K562 (cell line): ENCODE measurements at regions not wholly inside any gene's neighbourhood (a gene's known extent, or its start where the extent isn't known, plus 50 kb on each side); places are given as distances from the start of the nearest gene placed in this dataset.

Experiments used
- ATAC-seq: fragments of 200-7000 bp; cut with Tn5 transposase; 3 replicates; pipeline ENCODE4 v1.9.1; 2020; ENCODE audit warnings: moderate library complexity
- BruUV-seq: library from RNA; stranded (reverse); fragments of 400-500 nt; replicated peaks from 2 replicates; lab custom pipeline; 2021; lab: Mats Ljungman, UMichigan
- CTCF ChIA-PET: fragments of 300-600 bp; formaldehyde crosslinking; extraction: SDS; loops from one replicate; lab custom pipeline; 2021; ENCODE audit warnings: low intra/inter-chr PET ratio; lab: Yijun Ruan, JAX
- POLR2A ChIA-PET: fragments of 300-600, 350-650 bp; sonication (Branson Sonifier 250); formaldehyde crosslinking; extraction: SDS; loops from one replicate; lab custom pipeline; 2021; ENCODE audit warnings: antibody characterized with exemption, inconsistent platforms; lab: Yijun Ruan, JAX
- DNase-seq, 4 experiments: peaks; one replicate each; pipeline versions ENCODE4 v3.0.0 to v3.0.0-alpha.2; 2011 to 2018; ENCODE audit warnings: low spot score in 3 of 4, mixed read lengths in 3 of 4; ENCODE audit errors: extremely low read depth in 1 of 4
- FAIRE-seq: peaks from 2 replicates; lab custom pipeline; 2011; peaks lifted over from hg19 to GRCh38; lab: Jason Lieb, UNC
- H2AFZ ChIP-seq: 2 replicates; pipeline ENCODE4 v1.6.0; 2011; ENCODE audit warnings: low read depth, low read length, control low read depth, inconsistent platforms
- H3K27ac ChIP-seq: fragments of 200-600 bp; 3 replicates; pipeline ENCODE4 v1.8.0; 2011; ENCODE audit warnings: low read depth, mild to moderate bottlenecking, control low read depth, inconsistent platforms, low read length, moderate library complexity, mixed read lengths; ENCODE audit errors: extremely low read depth
- H3K27me3 ChIP-seq, 2 experiments: fragments of 300-600 bp in 1 of 2; 2 replicates in 1 of 2; 3 replicates in 1 of 2; pipeline versions ENCODE4 v1.6.0 to v1.8.0; 2011; ENCODE audit warnings: inconsistent platforms in 2 of 2, low read length in 2 of 2, mild to moderate bottlenecking in 1 of 2, mixed read lengths in 1 of 2, moderate library complexity in 1 of 2; ENCODE audit not compliant: control insufficient read depth in 2 of 2, insufficient read depth in 2 of 2
- H3K36me3 ChIP-seq: fragments of 300-600 bp; 3 replicates; pipeline ENCODE4 v1.8.0; 2011; ENCODE audit warnings: mild to moderate bottlenecking, low read length, inconsistent platforms; ENCODE audit not compliant: control insufficient read depth, insufficient read depth
- H3K4me1 ChIP-seq, 2 experiments: fragments of 200-600 bp in 1 of 2; replicated peaks in 1 of 2; 2 replicates in 1 of 2; 3 replicates in 1 of 2; pipeline versions ENCODE4 v1.5.1 to v1.8.0; 2011; ENCODE audit warnings: inconsistent platforms in 2 of 2, low read length in 2 of 2, mild to moderate bottlenecking in 1 of 2, mixed read lengths in 1 of 2, moderate library complexity in 1 of 2; ENCODE audit not compliant: control insufficient read depth in 2 of 2, insufficient read depth in 2 of 2
- H3K4me2 ChIP-seq: 2 replicates; pipeline ENCODE4 v1.6.1; 2011; ENCODE audit warnings: low read length, control low read depth, inconsistent platforms, mixed read lengths; ENCODE audit not compliant: insufficient read depth
- H3K4me3 ChIP-seq: fragments of 200-600 bp; sonication (generic), shearing (Covaris generic); 2 replicates; pipeline ENCODE4 v1.5.1; 2016; ENCODE audit warnings: control low read depth, inconsistent platforms
- H3K79me2 ChIP-seq: fragments of 200-600 bp; 3 replicates; pipeline ENCODE4 v1.8.0; 2011; ENCODE audit warnings: low read length, inconsistent platforms; ENCODE audit not compliant: control insufficient read depth, insufficient read depth
- H3K9ac ChIP-seq, 2 experiments: 2 replicates each; pipeline versions ENCODE4 v1.6.0 to v1.6.1; 2011; ENCODE audit warnings: low read depth in 2 of 2, low read length in 2 of 2, control low read depth in 1 of 2, inconsistent platforms in 1 of 2, mild to moderate bottlenecking in 1 of 2, mixed read lengths in 1 of 2; ENCODE audit not compliant: insufficient read depth in 1 of 2
- H3K9me1 ChIP-seq: one replicate; pipeline ENCODE4 v1.6.0; 2011; ENCODE audit warnings: inconsistent platforms, mild to moderate bottlenecking, low read length, moderate library complexity; ENCODE audit not compliant: control insufficient read depth, insufficient read depth
- H3K9me3 ChIP-seq: replicated peaks from 2 replicates; pipeline ENCODE4 v1.5.1; 2011; ENCODE audit warnings: low read depth, low read length, inconsistent platforms; ENCODE audit not compliant: control insufficient read depth, insufficient read depth
- H4K20me1 ChIP-seq: replicated peaks from 2 replicates; pipeline ENCODE4 v1.6.1; 2011; ENCODE audit warnings: low read length, inconsistent platforms, mixed read lengths; ENCODE audit not compliant: control insufficient read depth, insufficient read depth
- CTCF ChIP-seq, 3 experiments: IDR thresholded peaks in 2 of 3; conservative IDR thresholded peaks in 1 of 3; 2 replicates each; pipeline ENCODE4 v1.5.1; 2011 to 2012; ENCODE audit warnings: low read length in 3 of 3, mild to moderate bottlenecking in 3 of 3, control low read depth in 2 of 3, improper control_type of control experiment in 1 of 3, inconsistent platforms in 1 of 3, low read depth in 1 of 3, mixed read lengths in 1 of 3, moderate library complexity in 1 of 3; ENCODE audit not compliant: insufficient read depth in 2 of 3
- CXXC5 ChIP-seq: fragments of 250-450 bp; sonication (Bioruptor Pico); IDR thresholded peaks from 2 replicates; pipeline ENCODE4 v1.8.0; 2022; ENCODE audit warnings: inconsistent platforms, mild to moderate bottlenecking, moderate library complexity
- E4F1 ChIP-seq: fragments of 250-450 bp; sonication (Bioruptor Pico); IDR thresholded peaks from 2 replicates; pipeline ENCODE4 v1.5.0; 2021; ENCODE audit warnings: mild to moderate bottlenecking, borderline replicate concordance
- GABPA ChIP-seq: fragments of 200-800 bp; sonication (Bioruptor generic); conservative IDR thresholded peaks from 2 replicates; pipeline ENCODE4 v1.6.1; 2016; ENCODE audit warnings: low read depth, missing genetic modification characterization, missing compliant biosample characterization
- HDAC3 ChIP-seq: fragments of 450-650 bp; IDR thresholded peaks from 2 replicates; pipeline ENCODE4 v1.6.1; 2018; ENCODE audit warnings: borderline replicate concordance, mild to moderate bottlenecking, moderate library complexity; ENCODE audit not compliant: partially characterized antibody
- MAFG ChIP-seq: fragments of 450-650 bp; conservative IDR thresholded peaks from 2 replicates; pipeline ENCODE4 v1.6.1; 2016; ENCODE audit warnings: missing genetic modification characterization, missing compliant biosample characterization
- NR2C1 ChIP-seq, 2 experiments: fragments of 450-650 bp; IDR thresholded peaks; 2 replicates each; pipeline ENCODE4 v1.6.1; 2017; ENCODE audit warnings: mild to moderate bottlenecking in 2 of 2, antibody characterized with exemption in 1 of 2, inconsistent platforms in 1 of 2, missing compliant biosample characterization in 1 of 2, missing genetic modification characterization in 1 of 2
- PHB ChIP-seq: fragments of 250-450 bp; sonication (Bioruptor Pico); IDR thresholded peaks from 2 replicates; pipeline ENCODE4 v1.5.0; 2021
- ZKSCAN1 ChIP-seq: fragments of 150-350 bp; IDR thresholded peaks from 2 replicates; pipeline ENCODE4 v1.6.1; 2016; ENCODE audit warnings: low read depth, low read length
- WGBS: fragments of 100-300 bp; shearing (Covaris generic); methylation state at CpG from one replicate; pipeline ENCODE4 v1.1.6; 2016; ENCODE audit warnings: low coverage, mixed read lengths; ENCODE audit not compliant: insufficient coverage; ENCODE audit errors: missing lambda C conversion rate; 5-methylcytosine and 5-hydroxymethylcytosine counted together
- in situ Hi-C: fragments of 300-500 bp; cut with MboI; formaldehyde crosslinking; loops from 4 replicates; pipeline ENCODE4 v1.15.0; 2018; ENCODE audit warnings: inconsistent platforms, mixed read lengths
- intact Hi-C: fragments of 100-400 bp; cut with micrococcal nuclease; formaldehyde crosslinking; loops from 2 replicates; pipeline ENCODE4 v1.14.2; 2022
- TF ChIP-seq, protein P1 (sequence below), 2 experiments: fragments of 450-650 bp; IDR thresholded peaks; 2 replicates each; pipeline ENCODE4 v1.6.1; 2018; ENCODE audit warnings: mild to moderate bottlenecking in 2 of 2, low read depth in 1 of 2; ENCODE audit not compliant: partially characterized antibody in 2 of 2
- TF ChIP-seq, protein P2 (sequence below): fragments of 450-650 bp; formaldehyde crosslinking; conservative IDR thresholded peaks from 2 replicates; pipeline ENCODE4 v1.4.0; 2022; ENCODE audit warnings: mild to moderate bottlenecking, missing genetic modification characterization

GRCh38 chr14:48876806-48877340 lies 709.3 kb downstream of the RPS29 start (continued):
- TF ChIP-seq HDAC3 (no peak), GABPA (tag) (no peak), CXXC5 (CRISPR knock-in tag) (no peak), MAFG (tag) (no peak), ZKSCAN1 (no peak)

DNA sequence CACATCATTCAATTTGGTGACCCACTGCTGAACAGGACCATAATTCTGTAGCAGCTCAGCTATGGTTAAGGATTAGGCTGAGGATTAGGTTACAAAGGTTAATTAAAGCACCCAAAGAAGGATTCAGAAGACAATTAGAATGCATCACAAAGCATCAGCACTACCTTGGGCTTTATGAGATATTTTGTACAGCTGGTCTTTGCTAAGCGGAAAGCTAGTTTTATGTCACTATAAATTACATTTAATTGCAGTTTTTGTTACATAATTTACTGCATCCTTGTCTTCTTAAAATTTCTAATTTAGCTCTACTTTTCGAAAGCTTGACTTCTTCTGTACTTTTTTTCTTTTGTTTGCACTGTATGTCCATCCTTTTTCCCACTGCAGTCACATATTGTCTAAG lies 711.5 kb downstream of the RPS29 start:
- Histone ChIP-seq H3K36me3 (no peaks in the 10 kb centered on the region), H3K4me3 (no peak overlapping the region), H4K20me1 (no peaks in the 10 kb centered on the region), H3K9ac (no peak overlapping the region), H3K79me2 (no peaks in the 10 kb centered on the region), H3K4me2 (no peak overlapping the region), H3K4me1 (no peaks in the 10 kb centered on the region), H3K9me1 (no peaks in the 10 kb centered on the region), H2AFZ (no peak overlapping the region), H3K27ac (no peak overlapping the region), H3K9me3 (no peaks in the 10 kb centered on the region), H3K27me3 (no peaks in the 10 kb centered on the region)
- CTCF ChIA-PET: no interaction called here
- BruUV-seq: no TSS peak
- in situ Hi-C loops (no loop called here), intact Hi-C loops (no loop called here)
- POLR2A ChIA-PET: no interaction called here
- FAIRE-seq: no peak
- no peak for DNase-seq
- WGBS: 0% methylated on average over 2 of the region's 2 CpGs
- no peak for ATAC-seq
- TF ChIP-seq CTCF (IDR thresholded peaks at IDR 0.05 in 2 of 3, conservative IDR thresholded peaks at IDR 0.05 in 1 of 3; ENCODE audit: insufficient read depth in 2 of 3, low read depth in 1 of 3, low read length in 3 of 3) (no peak), PHB (CRISPR knock-in tag) (no peak), NR2C1 (IDR thresholded peaks at IDR 0.05) (no peak), NR2C1 (tag; IDR thresholded peaks at IDR 0.05) (no peak), E4F1 (CRISPR knock-in tag) (no peak)
- TF ChIP-seq, protein P1, sequence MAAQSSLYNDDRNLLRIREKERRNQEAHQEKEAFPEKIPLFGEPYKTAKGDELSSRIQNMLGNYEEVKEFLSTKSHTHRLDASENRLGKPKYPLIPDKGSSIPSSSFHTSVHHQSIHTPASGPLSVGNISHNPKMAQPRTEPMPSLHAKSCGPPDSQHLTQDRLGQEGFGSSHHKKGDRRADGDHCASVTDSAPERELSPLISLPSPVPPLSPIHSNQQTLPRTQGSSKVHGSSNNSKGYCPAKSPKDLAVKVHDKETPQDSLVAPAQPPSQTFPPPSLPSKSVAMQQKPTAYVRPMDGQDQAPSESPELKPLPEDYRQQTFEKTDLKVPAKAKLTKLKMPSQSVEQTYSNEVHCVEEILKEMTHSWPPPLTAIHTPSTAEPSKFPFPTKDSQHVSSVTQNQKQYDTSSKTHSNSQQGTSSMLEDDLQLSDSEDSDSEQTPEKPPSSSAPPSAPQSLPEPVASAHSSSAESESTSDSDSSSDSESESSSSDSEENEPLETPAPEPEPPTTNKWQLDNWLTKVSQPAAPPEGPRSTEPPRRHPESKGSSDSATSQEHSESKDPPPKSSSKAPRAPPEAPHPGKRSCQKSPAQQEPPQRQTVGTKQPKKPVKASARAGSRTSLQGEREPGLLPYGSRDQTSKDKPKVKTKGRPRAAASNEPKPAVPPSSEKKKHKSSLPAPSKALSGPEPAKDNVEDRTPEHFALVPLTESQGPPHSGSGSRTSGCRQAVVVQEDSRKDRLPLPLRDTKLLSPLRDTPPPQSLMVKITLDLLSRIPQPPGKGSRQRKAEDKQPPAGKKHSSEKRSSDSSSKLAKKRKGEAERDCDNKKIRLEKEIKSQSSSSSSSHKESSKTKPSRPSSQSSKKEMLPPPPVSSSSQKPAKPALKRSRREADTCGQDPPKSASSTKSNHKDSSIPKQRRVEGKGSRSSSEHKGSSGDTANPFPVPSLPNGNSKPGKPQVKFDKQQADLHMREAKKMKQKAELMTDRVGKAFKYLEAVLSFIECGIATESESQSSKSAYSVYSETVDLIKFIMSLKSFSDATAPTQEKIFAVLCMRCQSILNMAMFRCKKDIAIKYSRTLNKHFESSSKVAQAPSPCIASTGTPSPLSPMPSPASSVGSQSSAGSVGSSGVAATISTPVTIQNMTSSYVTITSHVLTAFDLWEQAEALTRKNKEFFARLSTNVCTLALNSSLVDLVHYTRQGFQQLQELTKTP (IDR thresholded peaks at IDR 0.05; ENCODE audit: low read depth in 1 of 2, partially characterized antibody in 2 of 2): no peak
- TF ChIP-seq, protein P2, sequence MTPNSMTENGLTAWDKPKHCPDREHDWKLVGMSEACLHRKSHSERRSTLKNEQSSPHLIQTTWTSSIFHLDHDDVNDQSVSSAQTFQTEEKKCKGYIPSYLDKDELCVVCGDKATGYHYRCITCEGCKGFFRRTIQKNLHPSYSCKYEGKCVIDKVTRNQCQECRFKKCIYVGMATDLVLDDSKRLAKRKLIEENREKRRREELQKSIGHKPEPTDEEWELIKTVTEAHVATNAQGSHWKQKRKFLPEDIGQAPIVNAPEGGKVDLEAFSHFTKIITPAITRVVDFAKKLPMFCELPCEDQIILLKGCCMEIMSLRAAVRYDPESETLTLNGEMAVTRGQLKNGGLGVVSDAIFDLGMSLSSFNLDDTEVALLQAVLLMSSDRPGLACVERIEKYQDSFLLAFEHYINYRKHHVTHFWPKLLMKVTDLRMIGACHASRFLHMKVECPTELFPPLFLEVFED (CRISPR knock-in tag): no peak
